ENCODE measurements at regions not wholly inside any gene's neighbourhood (a gene's known extent, or its start where the extent isn't known, plus 50 kb on each side); places are given as distances from the start of the nearest gene placed in this dataset.

DNA sequence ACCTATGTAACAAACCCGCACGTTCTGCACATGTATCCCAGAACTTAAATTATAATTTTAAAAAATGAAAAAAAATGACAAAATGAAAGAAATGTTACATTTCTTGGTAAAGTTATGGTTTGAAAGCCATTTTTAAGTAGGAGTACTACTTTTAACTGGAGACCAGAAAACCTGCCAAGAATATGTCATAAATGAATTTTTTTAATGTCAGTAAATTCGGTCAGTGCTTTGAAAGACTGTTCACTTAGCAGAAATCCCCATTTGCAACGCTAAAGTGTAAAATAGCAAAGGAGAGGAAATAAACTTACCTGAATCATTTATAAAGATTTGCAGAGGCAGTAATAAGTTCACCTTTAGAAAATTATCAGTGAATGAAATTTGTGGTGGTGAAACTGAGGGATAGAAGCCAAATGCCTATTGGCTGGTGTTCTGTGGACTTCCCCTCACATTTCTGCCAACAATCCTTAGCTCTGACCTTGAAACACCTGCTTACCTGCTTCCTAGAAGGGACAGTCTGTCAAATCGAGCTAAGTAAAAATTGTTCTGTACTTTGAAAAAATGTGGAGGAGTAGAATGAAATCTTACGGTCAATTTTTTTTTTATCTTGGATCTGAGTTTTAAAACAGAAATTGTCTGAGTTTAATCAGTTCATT lies 714.2 kb downstream of the SLC6A15 start:
- TF ChIP-seq, protein P1, sequence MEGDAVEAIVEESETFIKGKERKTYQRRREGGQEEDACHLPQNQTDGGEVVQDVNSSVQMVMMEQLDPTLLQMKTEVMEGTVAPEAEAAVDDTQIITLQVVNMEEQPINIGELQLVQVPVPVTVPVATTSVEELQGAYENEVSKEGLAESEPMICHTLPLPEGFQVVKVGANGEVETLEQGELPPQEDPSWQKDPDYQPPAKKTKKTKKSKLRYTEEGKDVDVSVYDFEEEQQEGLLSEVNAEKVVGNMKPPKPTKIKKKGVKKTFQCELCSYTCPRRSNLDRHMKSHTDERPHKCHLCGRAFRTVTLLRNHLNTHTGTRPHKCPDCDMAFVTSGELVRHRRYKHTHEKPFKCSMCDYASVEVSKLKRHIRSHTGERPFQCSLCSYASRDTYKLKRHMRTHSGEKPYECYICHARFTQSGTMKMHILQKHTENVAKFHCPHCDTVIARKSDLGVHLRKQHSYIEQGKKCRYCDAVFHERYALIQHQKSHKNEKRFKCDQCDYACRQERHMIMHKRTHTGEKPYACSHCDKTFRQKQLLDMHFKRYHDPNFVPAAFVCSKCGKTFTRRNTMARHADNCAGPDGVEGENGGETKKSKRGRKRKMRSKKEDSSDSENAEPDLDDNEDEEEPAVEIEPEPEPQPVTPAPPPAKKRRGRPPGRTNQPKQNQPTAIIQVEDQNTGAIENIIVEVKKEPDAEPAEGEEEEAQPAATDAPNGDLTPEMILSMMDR (IDR thresholded peaks at IDR 0.05; ENCODE audit: control extremely low read depth, extremely low read depth, low read depth, missing control alignments), result no peak
- ChIA-PET CTCF (no interaction called here), POLR2A (no interaction called here)
- no peak for DNase-seq (ENCODE audit: extremely low spot score)

DNA sequence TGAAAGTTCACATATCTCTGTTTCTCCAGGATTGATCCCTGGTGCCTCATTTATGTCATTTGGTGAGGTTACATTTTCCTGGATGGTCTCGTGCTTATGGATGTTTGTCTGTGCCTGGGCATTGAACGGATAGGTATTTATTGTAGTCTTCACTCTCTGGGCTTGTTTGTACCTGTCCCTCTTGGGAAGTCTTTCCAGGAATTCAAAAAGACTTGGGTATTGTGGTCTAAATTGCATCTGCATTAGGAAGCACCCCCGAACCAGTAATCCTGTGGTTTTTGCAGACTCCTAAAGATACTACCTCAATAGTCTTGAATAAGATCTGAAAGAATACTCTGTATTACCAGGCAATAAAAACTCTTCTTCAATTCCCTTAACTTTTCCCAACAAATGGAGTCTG lies 720.8 kb downstream of the SLC6A15 start:
- no peak for DNase-seq (ENCODE audit: extremely low spot score)
- ChIA-PET POLR2A (no interaction called here), CTCF (no interaction called here)
- TF ChIP-seq, protein P1 (IDR thresholded peaks at IDR 0.05; ENCODE audit: control extremely low read depth, extremely low read depth, low read depth, missing control alignments), result no peak

DNA sequence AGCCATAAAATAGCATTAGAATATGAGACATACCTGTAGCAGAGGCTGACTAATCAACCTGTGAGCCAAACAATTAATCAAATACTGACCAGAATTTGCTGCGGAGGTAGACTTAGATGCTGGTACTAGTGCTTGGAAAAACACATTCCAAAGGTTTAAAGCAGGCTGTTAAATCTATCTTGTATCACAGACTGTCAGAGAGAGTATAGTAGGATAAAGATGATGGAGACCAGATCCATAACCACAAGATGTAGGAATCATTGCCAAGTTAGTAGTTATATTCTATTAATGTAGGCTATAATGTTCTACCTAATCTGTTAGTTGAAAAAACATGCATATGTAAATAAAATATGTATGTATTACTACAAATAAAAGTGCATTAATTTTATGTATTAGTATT lies 726.2 kb downstream of the SLC6A15 start:
- no peak for DNase-seq (ENCODE audit: extremely low spot score)
- TF ChIP-seq, protein P1 (IDR thresholded peaks at IDR 0.05; ENCODE audit: control extremely low read depth, extremely low read depth, low read depth, missing control alignments), result no peak
- POLR2A ChIA-PET, result no interaction called here
- CTCF ChIA-PET, result no interaction called here

DNA sequence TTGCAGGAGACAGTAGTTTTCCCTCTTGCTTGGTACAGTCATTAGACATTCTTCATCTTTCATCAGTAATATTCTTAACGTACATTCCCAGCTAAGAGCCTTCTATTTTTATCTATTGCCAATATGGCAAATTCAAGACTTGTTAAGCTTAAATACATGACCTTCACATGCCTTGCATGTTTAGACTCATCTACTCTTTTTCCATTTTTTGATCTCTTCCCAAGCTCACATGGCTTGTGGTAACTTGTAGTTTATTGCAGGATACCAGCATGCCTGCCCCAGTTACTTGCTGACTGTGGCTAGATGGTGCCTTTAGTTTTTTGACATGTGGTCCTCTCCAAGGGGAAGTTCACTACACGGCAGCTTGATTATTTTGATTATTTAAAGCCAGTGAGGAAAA lies 729.0 kb downstream of the SLC6A15 start:
- DNase-seq (ENCODE audit: extremely low spot score), result no peak
- TF ChIP-seq, protein P1 (IDR thresholded peaks at IDR 0.05; ENCODE audit: control extremely low read depth, extremely low read depth, low read depth, missing control alignments), result no peak
- ChIA-PET POLR2A (no interaction called here), CTCF (interaction anchor here (1.1 to 1.5 kb wide), 2 partner anchors 14 to 28 kb away, joined by 3 to 4 read pairs; no protein-coding TSS in a partner anchor)

DNA sequence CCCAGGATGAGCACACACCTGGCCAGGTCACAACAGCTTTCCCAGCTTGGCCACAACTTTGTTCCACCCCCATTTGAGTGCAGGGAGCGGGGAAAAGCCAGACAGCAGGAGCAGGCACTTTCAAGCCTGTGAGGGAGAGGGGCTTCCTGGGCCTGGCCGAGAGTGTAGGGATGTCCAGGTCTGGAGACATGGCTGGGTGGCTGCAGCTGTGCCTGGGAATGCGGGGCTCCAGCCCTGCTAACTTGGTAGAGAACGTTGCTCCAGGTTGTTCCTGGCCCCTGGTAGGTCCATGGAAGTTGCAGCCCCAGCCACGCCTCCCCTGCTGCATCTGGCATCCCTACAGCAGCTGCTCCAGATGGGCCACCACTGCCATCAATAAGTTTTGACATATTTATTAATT lies 738.5 kb downstream of the SLC6A15 start:
- ChIA-PET CTCF (no interaction called here), POLR2A (no interaction called here)
- DNase-seq (ENCODE audit: extremely low spot score), result no peak
- TF ChIP-seq, protein P1 (IDR thresholded peaks at IDR 0.05; ENCODE audit: control extremely low read depth, extremely low read depth, low read depth, missing control alignments), result no peak

DNA sequence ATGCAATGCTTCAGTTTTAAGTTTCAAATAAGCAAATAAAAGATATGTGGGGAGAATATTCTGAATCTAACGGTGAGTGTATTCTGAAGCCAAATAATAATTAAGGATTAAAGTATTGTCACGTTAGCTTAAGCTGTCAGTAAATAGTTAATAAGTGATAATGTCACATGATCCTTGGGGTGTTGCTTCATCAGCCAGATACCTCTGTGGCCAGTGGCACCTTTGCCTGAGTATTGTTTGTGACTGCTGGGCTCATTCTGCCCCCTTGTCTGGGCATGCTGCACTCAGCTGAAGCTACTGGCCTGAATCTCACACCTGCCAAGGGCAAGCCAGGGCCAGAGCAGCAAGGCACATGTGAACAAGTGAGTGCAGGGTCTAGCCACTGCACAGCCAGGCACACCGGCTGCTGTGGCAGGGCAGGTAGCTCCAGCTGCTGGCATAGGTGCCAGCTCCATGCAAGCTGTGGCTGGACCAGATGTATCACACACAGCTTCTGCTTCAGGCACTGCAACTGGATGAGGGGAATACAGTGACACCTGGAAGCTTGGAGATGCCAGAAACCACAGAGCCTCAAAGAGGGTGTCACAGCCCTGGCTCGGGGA lies 739.7 kb downstream of the SLC6A15 start:
- no peak for DNase-seq (ENCODE audit: extremely low spot score)
- ChIA-PET POLR2A (no interaction called here), CTCF (interaction anchor here (1.2 kb wide), 1 partner anchor 8 kb away, joined by 3 read pairs; no protein-coding TSS in a partner anchor)
- TF ChIP-seq, protein P1 (IDR thresholded peaks at IDR 0.05; ENCODE audit: control extremely low read depth, extremely low read depth, low read depth, missing control alignments), result no peak

Data from GM10248 (cell line).